ENCODE measurements at regions not wholly inside any gene's neighbourhood (a gene's known extent, or its start where the extent isn't known, plus 50 kb on each side); places are given as distances from the start of the nearest gene placed in this dataset.

DNA sequence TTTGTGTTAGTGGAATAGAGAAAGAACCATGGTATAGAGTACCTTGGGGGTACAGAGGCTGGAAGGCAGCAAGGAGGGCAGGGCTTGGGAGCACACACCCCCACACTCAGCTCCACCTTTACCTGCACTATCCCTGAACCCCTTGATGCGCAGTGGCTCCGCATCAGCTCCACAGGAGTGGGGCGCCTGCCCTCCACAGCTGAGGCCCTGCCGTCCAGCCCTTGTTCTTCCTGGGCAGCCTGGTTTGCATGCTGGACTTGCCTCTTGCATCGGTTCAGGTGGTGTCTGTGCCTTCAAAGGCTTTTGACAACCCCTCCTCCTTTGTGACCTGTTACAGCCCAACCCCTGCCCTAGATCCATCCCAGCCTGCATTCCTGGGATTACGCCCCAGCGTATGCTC lies 52.6 kb upstream of the ZNF32 start:
- TF ChIP-seq, protein P1, sequence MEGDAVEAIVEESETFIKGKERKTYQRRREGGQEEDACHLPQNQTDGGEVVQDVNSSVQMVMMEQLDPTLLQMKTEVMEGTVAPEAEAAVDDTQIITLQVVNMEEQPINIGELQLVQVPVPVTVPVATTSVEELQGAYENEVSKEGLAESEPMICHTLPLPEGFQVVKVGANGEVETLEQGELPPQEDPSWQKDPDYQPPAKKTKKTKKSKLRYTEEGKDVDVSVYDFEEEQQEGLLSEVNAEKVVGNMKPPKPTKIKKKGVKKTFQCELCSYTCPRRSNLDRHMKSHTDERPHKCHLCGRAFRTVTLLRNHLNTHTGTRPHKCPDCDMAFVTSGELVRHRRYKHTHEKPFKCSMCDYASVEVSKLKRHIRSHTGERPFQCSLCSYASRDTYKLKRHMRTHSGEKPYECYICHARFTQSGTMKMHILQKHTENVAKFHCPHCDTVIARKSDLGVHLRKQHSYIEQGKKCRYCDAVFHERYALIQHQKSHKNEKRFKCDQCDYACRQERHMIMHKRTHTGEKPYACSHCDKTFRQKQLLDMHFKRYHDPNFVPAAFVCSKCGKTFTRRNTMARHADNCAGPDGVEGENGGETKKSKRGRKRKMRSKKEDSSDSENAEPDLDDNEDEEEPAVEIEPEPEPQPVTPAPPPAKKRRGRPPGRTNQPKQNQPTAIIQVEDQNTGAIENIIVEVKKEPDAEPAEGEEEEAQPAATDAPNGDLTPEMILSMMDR (IDR thresholded peaks at IDR 0.05; ENCODE audit: low read depth, low read length, missing input control) = no peak
- TF ChIP-seq SP1 (IDR thresholded peaks at IDR 0.05) (no peak), YY1 (IDR thresholded peaks at IDR 0.05) (no peak), EGR1 (IDR thresholded peaks at IDR 0.05; ENCODE audit: low read depth in 2 of 2) (no peak)

Data from liver (tissue), 3 donors.